CD14-positive monocyte (primary cell): ENCODE measurements at regions not wholly inside any gene's neighbourhood (a gene's known extent, or its start where the extent isn't known, plus 50 kb on each side); places are given as distances from the start of the nearest gene placed in this dataset.
A peak's percentile ranks its signal among the peaks of the same experiment; 100 is the strongest.

Source experiments
- DNase-seq, 3 donors: peaks; one replicate each; pipeline ENCODE4 v3.0.0-alpha.2; 2011 to 2022
- H2AFZ ChIP-seq: 2 replicates; pipeline ENCODE4 v1.6.0; 2012; ENCODE audit warnings: mild to moderate bottlenecking, low read depth, low read length, inconsistent platforms; ENCODE audit not compliant: insufficient read depth, poor library complexity, severe bottlenecking
- H3K27ac ChIP-seq, 2 donors: 1 replicate in 1 of 2; 2 replicates in 1 of 2; pipeline ENCODE4 v1.5.1; 2012 to 2013; ENCODE audit warnings: low read length in 2 of 2, control low read depth in 1 of 2, inconsistent platforms in 1 of 2, low read depth in 1 of 2, mild to moderate bottlenecking in 1 of 2
- H3K27me3 ChIP-seq, 2 donors: one replicate each; pipeline versions ENCODE4 v1.6.0 to v1.6.1; 2011 to 2013; ENCODE audit warnings: low read length in 2 of 2; ENCODE audit not compliant: control insufficient read depth in 2 of 2, insufficient read depth in 2 of 2
- H3K36me3 ChIP-seq, 2 donors: replicated peaks in 1 of 2; 1 replicate in 1 of 2; 2 replicates in 1 of 2; pipeline versions ENCODE4 v1.5.1 to v1.6.1; 2012 to 2013; ENCODE audit warnings: low read length in 2 of 2, control low read depth in 1 of 2, inconsistent platforms in 1 of 2, mild to moderate bottlenecking in 1 of 2; ENCODE audit not compliant: insufficient read depth in 2 of 2, control insufficient read depth in 1 of 2
- H3K4me1 ChIP-seq, 2 donors: 1 replicate in 1 of 2; 2 replicates in 1 of 2; pipeline versions ENCODE4 v1.5.1 to v1.6.1; 2012 to 2013; ENCODE audit warnings: low read length in 2 of 2, control low read depth in 1 of 2, inconsistent platforms in 1 of 2, mild to moderate bottlenecking in 1 of 2, moderate library complexity in 1 of 2; ENCODE audit not compliant: insufficient read depth in 2 of 2, control insufficient read depth in 1 of 2
- H3K4me2 ChIP-seq: replicated peaks from 2 replicates; pipeline ENCODE3; 2012; ENCODE audit warnings: low read length, moderate library complexity, mild to moderate bottlenecking; ENCODE audit not compliant: poor library complexity, severe bottlenecking; ENCODE audit errors: extremely low read depth
- H3K4me3 ChIP-seq, 3 experiments: fragments of 200-600 bp in 1 of 3; sonication (generic) in 1 of 3; replicated peaks in 1 of 3; 1 replicate in 2 of 3; 2 replicates in 1 of 3; pipeline ENCODE4 v1.5.1; 2011 to 2013; ENCODE audit warnings: low read length in 3 of 3, mild to moderate bottlenecking in 3 of 3, control low read depth in 2 of 3, low read depth in 2 of 3, inconsistent platforms in 1 of 3, moderate library complexity in 1 of 3
- H3K79me2 ChIP-seq: 2 replicates; pipeline ENCODE4 v1.6.0; 2012; ENCODE audit warnings: mild to moderate bottlenecking, control low read depth, inconsistent platforms, low read length, moderate library complexity; ENCODE audit not compliant: insufficient read depth
- H3K9ac ChIP-seq: 2 replicates; pipeline ENCODE4 v1.6.0; 2017; ENCODE audit warnings: low read length, mild to moderate bottlenecking; ENCODE audit not compliant: insufficient read depth, poor library complexity, severe bottlenecking
- H3K9me3 ChIP-seq, 2 donors: replicated peaks in 1 of 2; 1 replicate in 1 of 2; 2 replicates in 1 of 2; pipeline versions ENCODE4 v1.5.1 to v1.6.1; 2012 to 2013; ENCODE audit warnings: low read length in 2 of 2, control low read depth in 1 of 2; ENCODE audit not compliant: control insufficient read depth in 1 of 2, insufficient read depth in 1 of 2
- H4K20me1 ChIP-seq: 2 replicates; pipeline ENCODE4 v1.6.0; 2012; ENCODE audit warnings: mild to moderate bottlenecking, low read length, control low read depth, moderate library complexity; ENCODE audit not compliant: insufficient read depth
- H3K27ac Mint-ChIP-seq, 7 donors: one replicate each; pipeline ENCODE4 v1.8.0; 2020; ENCODE audit warnings: mild to moderate bottlenecking in 7 of 7, mixed read lengths in 7 of 7, moderate library complexity in 6 of 7, inconsistent platforms in 2 of 7
- H3K27me3 Mint-ChIP-seq, 3 donors: one replicate each; pipeline ENCODE4 v1.8.0; 2021 to 2022; ENCODE audit warnings: low read depth in 3 of 3, mild to moderate bottlenecking in 3 of 3, mixed read lengths in 3 of 3, moderate library complexity in 3 of 3, inconsistent platforms in 1 of 3
- H3K36me3 Mint-ChIP-seq, 2 donors: one replicate each; pipeline ENCODE4 v1.8.0; 2020; ENCODE audit warnings: mixed read lengths in 2 of 2, inconsistent platforms in 1 of 2, mild to moderate bottlenecking in 1 of 2
- H3K4me1 Mint-ChIP-seq: one replicate; pipeline ENCODE4 v1.8.0; 2020; ENCODE audit warnings: mild to moderate bottlenecking, mixed read lengths
- H3K4me3 Mint-ChIP-seq, 2 donors: one replicate each; pipeline ENCODE4 v1.8.0; 2020; ENCODE audit warnings: mild to moderate bottlenecking in 2 of 2, mixed read lengths in 2 of 2, moderate library complexity in 1 of 2
- H3K9me3 Mint-ChIP-seq, 7 donors: one replicate each; pipeline ENCODE4 v1.8.0; 2020 to 2022; ENCODE audit warnings: mixed read lengths in 7 of 7, mild to moderate bottlenecking in 6 of 7, moderate library complexity in 6 of 7, inconsistent platforms in 2 of 7
- WGBS: methylation state at CpG from one replicate; pipeline ENCODE4 v1.1.5; 2013; ENCODE audit warnings: missing lambda C conversion rate; ENCODE audit not compliant: insufficient coverage; 5-methylcytosine and 5-hydroxymethylcytosine counted together
- intact Hi-C, 2 donors: fragments of 100-400 bp; cut with micrococcal nuclease; formaldehyde crosslinking; loops; one replicate each; pipeline versions ENCODE4 v1.15.0 to v1.15.1; 2023
- TF ChIP-seq, protein P1 (sequence below): fragments of 200-600 bp; IDR thresholded peaks from one replicate; pipeline ENCODE4 v1.8.0; 2022; ENCODE audit warnings: antibody characterized with exemption, mild to moderate bottlenecking

DNA sequence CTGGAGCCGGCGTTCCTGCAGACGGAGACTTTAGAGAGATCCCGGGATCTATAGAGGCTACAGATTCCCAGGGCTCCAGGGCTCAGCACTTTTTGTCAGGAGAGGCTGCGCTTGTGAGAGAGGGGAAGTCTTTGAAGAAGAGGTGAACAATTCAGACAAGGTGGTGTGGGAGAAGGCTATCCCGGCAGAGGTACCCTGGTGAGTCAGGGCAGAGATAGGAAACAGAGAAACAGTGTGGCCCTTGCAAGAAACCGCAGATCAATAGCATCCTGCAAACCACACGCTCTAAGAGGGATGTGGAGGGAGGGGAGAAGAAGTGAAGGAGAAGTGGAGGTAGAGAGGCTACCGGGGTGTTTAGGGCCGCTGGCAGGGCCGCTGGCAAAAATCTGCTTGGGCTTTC, 160.5 kb upstream of the APCDD1 start:
- H3K4me3 Mint-ChIP-seq: no peak overlapping the region
- H3K4me1 Mint-ChIP-seq: peaks cover 71% of the 10 kb centered on the region

DNA sequence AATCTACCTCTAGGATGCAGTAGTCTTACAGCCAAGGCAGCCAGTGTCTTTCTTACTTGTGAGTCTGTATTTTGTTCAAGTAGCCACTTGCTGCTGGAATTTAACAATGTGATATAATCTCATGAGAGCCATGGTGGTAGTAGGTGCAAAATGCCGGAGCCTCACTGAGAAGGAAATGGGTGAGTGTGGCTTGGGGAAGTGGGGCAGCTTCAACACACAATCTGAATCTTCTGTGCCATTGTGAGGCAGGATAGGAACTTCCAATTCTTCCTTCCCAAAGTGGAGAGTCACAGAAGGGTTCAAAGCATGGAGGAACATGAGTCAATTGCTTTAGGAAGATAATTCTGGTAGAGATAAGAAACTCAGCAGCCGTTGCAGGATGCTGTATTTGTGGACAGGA, 158.7 kb upstream of the APCDD1 start:
- Histone ChIP-seq H3K4me2 (no peak overlapping the region), H3K27ac (no peak overlapping the region), H3K4me1 (peaks cover 48 to 55% of the 10 kb centered on the region in 2 donors), H3K9ac (no peak overlapping the region), H3K9me3 (no peaks in the 10 kb centered on the region), H3K27me3 (no peaks in the 10 kb centered on the region), H3K79me2 (no peaks in the 10 kb centered on the region), H4K20me1 (no peaks in the 10 kb centered on the region), H2AFZ (peak overlapping the region; percentile 50), H3K4me3 (no peak overlapping the region), H3K36me3 (no peaks in the 10 kb centered on the region)
- intact Hi-C loops: no loop called here
- Mint-ChIP-seq H3K36me3 (peaks cover 4 to 5% of the 10 kb centered on the region in 2 donors), H3K4me1 (peaks cover 67% of the 10 kb centered on the region), H3K27ac (peak overlapping the region in 1 of 7 donors; percentile 72), H3K4me3 (no peak overlapping the region), H3K9me3 (peaks cover 0 to 5% (median 0%) of the 10 kb centered on the region in 7 donors), H3K27me3 (peaks cover 0 to 5% (median 0%) of the 10 kb centered on the region in 3 donors)
- 44% methylated on average over 1 of the region's 2 CpGs for WGBS
- no peak for DNase-seq
- TF ChIP-seq, protein P1, sequence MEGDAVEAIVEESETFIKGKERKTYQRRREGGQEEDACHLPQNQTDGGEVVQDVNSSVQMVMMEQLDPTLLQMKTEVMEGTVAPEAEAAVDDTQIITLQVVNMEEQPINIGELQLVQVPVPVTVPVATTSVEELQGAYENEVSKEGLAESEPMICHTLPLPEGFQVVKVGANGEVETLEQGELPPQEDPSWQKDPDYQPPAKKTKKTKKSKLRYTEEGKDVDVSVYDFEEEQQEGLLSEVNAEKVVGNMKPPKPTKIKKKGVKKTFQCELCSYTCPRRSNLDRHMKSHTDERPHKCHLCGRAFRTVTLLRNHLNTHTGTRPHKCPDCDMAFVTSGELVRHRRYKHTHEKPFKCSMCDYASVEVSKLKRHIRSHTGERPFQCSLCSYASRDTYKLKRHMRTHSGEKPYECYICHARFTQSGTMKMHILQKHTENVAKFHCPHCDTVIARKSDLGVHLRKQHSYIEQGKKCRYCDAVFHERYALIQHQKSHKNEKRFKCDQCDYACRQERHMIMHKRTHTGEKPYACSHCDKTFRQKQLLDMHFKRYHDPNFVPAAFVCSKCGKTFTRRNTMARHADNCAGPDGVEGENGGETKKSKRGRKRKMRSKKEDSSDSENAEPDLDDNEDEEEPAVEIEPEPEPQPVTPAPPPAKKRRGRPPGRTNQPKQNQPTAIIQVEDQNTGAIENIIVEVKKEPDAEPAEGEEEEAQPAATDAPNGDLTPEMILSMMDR: no peak

More for the DNA sequence above, 160.5 kb upstream of the APCDD1 start:
- Histone ChIP-seq H3K4me2 (no peak overlapping the region), H2AFZ (peak overlapping the region; percentile 12), H3K4me1 (peaks cover 58 to 61% of the 10 kb centered on the region in 2 donors), H3K27me3 (no peaks in the 10 kb centered on the region), H3K36me3 (no peaks in the 10 kb centered on the region), H3K9ac (no peak overlapping the region), H3K79me2 (peaks cover 5% of the 10 kb centered on the region), H3K4me3 (no peak overlapping the region), H3K9me3 (peaks cover 0 to 3% of the 10 kb centered on the region in 2 donors), H3K27ac (no peak overlapping the region), H4K20me1 (no peaks in the 10 kb centered on the region)
- peaks cover 0 to 2% (median 0%) of the 10 kb centered on the region in 3 donors for H3K27me3 Mint-ChIP-seq
- no peak for DNase-seq
- peak overlapping the region in 1 of 7 donors; percentile 18 for H3K27ac Mint-ChIP-seq
- WGBS: 89% methylated on average over 4 of the region's 11 CpGs
- intact Hi-C loops: no loop called here
- peaks cover 2 to 7% (median 4%) of the 10 kb centered on the region in 7 donors for H3K9me3 Mint-ChIP-seq
- peaks cover 8 to 9% of the 10 kb centered on the region in 2 donors for H3K36me3 Mint-ChIP-seq
- TF ChIP-seq, protein P1: no peak
